GM21723 (cell line): ENCODE measurements at regions not wholly inside any gene's neighbourhood (a gene's known extent, or its start where the extent isn't known, plus 50 kb on each side); places are given as distances from the start of the nearest gene placed in this dataset.
A peak's percentile ranks its signal among the peaks of the same experiment; 100 is the strongest.

Experiments
- ATAC-seq: cut with Tn5 transposase; IDR thresholded peaks from one replicate; pipeline ENCODE4 v1.9.1; 2021; ENCODE audit warnings: mild to moderate bottlenecking, moderate library complexity; ENCODE audit not compliant: unreplicated experiment

DNA sequence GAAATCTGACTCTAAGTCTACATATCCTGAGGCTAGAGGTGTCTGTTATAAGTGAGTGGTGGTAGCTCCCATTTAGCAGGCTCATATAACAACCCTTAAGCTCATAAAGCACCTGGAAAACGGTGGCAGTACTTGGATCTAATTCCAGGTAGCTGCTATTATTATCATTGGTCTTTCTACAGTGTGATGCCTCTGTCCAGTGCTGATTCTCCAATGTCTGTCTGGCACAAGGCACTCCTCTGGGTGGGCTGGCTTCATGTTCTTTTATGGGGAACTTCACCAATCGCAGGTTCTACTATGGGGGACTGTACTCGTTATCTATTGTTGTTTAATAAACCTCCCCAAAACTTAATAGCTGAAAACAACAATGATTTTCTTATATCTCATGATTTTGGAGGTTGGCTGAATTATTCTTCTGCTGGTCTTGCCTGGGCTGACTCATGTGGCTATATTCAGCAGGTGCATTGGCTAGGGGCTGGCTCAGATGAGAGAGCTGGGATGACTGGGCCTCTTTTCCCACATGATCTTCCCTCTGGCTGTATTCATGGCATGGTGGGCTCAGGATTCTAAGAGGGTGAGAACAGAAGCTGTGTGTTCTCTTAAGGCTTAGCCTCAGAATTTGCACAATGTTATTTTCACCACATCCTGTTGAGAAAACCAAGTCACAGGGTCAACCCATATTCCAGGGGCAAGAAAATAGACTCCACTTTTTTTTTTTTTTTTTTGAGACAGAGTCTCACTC lies 93.0 kb upstream of the PCGF5 start:
- ATAC-seq, result no peak

DNA sequence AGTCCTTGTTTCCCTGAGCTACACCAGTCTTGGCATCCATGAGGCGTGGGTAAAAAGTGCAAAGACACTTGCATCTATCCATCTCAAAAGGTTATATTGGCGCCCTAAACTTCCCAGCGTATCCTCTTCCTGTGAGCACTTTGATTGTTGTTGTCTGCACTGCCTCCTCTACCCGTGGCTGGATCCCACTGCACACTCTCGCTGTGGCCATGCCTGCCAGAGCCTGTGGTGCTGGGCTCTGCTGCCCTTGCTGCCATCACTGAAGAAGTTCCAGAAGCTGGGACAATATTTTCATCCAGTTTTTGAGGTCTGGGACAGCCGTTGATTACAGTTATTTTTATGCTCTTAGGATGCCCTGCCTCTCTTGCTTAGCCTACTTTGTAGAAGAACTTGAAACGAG lies 85.3 kb upstream of the PCGF5 start:
- ATAC-seq, result no peak

DNA sequence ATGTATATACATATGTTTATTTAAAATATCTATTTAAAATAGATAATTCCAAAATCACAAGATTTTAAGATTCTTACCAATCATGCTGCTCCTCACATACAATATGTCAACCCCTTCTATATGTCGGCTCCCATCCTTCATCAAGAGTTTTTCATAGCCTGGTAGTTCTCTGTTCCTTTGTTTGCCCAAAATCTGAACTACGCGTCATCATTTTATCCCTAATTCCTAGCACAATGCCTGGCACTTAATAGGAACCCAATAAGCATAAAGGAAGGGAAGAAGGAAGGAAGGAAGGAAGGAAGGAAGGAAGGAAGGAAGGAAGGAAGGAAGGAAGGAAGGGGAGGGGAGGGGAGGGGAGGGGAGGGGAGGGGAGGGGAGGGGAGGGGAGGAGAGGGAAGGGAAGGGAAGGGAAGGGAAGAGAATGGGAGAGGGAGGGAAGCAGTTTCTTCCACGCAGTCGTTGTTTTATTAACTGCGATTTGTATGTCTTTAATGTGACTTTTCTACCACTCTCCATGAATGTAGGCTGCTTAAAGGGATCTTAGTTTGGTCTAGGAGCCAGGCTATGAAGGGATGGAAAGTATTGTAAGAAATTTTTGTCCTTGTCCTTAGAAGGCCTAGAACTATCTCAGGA lies 83.3 kb upstream of the PCGF5 start:
- no peak for ATAC-seq

DNA sequence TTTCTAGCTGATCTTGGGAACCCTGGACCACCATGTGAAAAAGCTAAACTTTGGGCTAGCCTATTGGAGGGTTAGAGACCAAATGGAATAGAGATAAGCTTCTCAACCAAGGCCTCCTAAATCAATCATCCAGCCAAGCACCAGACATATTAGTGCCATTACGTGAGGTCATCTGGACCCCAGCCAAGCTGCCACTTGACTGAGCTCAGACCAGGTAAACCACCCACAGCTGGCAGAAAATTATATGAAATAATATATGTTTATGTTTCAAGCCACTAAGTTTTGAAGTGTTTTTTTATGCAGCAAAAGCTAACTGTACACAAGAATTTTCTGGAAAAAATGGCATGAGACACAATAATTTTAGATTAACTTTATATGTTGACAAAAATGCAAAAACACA lies 82.6 kb upstream of the PCGF5 start:
- ATAC-seq, result no peak

DNA sequence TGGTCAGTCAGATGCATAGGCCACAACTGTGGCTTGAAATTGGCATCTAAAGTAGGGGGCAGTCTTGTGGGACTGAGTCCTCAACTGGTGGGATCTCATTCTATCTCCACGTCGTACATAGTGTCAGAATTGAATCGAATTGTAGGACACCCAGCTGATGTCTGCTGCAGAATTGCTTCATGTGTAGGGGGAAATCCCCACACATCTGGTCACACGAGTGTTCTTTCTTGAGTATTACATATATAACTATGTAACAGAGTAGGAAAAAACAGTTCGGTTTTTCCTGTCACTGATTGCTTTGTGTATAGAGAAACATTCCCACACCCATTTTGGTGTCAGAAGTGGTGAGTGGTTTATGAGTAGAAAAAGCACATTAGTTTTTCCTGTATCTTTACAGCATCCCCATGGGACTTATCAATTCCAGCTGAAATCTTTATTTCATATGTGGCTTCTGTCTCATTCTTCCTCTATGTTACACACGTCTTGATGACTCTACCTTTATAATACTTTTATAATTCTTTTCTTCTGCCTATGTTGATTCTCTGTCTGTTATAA lies 79.4 kb upstream of the PCGF5 start:
- ATAC-seq, result no peak

DNA sequence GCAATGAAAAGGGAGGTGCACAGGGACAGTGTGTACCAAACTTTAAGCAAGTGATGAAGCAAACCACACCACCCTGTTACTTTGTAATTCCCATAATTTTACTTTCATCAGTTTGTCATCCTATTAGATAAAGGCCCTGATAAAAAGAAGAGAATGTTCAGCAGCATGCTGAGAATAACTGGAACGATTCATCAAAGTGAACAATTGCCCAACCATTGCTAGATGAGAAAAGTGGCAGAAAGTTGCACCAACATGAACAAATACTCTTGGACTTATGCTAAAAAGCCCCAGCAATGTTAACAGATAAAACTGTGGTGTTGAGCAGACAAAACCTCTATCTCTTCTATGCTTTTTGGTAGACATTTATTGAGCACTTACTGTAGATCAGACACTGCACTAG lies 75.5 kb upstream of the PCGF5 start:
- ATAC-seq, result no peak

DNA sequence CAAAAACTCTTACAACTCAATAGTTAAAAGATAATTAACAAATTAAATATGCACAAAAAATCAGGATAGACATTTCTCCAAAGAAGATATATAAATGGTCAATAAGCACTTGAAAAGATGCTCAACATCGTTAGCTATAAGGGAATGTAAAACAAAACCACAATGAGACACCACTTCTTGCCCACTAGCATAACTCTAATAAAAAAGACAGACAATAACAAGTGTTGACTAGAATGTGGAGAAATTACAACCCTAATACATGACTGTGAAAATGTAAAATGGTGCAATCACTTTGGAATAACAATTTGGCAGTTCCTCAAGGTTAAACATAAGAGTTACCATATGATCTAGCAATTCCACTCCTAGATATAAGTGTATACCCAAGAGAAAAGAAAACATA lies 74.3 kb upstream of the PCGF5 start:
- no peak for ATAC-seq

DNA sequence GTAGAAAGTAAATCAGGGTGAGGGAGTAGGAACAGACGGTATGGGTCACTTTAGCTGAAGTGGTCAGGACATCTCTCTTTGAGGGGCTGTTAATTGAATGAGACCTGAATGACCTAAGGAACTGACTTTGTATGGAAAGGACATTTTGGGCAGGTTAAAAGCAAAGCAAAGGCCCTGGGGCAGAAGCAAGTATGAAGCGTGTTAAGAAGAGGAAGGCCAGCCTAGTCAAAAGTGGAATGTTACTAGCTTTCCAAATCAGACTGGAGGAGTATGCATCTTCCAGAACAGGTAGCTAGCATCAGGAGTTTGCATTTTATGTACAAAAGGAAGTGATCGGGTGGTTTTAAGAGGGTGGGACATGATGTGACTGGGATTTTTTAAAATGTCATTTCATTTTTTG lies 70.9 kb upstream of the PCGF5 start:
- ATAC-seq, result no peak

DNA sequence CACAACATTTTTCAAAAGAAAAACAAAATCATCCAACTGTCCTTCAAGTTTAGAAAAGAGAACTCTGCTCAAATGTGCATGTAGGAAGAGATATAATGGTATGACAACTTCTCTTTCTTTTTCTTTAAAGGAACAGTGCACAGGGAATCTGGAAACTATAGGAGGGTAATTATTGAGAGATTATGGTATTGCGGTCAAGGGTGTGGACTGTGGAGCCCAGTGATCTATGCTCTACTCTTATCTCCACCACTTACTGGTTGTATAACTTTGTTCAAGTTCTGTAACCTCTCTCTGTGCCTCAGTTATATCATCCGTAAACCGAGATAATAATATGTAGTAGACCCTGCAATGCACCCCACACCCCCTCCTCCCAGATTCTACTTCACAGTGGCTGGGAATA lies 69.8 kb upstream of the PCGF5 start:
- no peak for ATAC-seq

DNA sequence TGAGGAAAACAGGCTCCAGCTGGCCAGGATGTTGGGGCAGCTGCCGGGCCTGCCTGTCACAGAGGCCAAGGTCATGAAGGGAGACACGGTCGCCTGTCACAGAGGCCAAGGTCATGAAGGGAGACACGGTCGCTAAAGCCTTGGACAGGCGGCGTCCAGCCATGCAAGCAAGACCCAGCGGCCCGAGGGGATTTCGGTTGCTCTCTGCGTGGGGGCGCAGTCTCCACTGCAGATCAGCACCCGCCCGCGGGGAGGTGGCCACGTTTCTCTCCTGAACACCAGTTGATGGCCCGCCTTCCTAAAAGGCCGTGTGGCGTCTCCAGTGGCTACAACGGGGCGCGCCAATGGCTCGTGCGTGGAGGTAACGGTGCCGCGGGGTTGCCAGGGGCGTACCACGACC lies 67.0 kb upstream of the PCGF5 start:
- ATAC-seq, result no peak

DNA sequence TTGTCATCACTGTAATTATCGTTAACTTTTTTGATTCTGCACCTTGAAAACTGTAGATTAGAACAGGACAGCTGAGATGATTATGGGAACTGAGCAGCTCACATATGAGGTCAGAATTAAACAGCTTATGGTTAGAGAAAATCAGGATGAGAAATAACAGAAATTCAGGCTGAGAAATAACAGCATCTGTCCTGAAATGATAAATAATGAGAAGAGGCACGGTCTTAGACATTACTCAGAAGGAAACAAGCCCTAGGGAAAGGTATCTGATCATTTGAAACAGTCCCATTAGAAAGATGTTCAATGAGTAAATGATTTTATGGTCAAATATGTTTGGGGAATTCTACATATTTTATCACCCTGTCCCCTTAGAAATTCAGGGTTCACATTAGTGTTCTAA lies 65.6 kb upstream of the PCGF5 start:
- no peak for ATAC-seq

DNA sequence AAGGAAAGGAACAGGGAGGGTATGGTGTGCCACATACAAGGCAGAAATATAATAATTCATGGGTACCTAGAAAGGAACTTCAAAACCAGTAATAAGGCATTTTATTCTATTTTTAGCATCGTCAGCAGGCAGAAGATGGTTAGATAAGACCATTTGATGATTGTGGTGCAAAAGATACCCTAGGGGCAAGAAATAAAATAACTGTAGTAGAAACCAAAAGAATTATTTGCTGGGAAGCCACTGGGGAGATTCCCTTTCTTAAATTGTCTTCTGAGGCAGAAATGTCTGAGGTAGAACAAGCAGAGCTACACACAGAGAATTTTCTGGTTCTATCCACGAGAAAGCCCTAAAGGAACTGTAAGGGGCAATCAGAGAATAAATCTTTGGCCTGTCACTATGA lies 64.3 kb upstream of the PCGF5 start:
- no peak for ATAC-seq

DNA sequence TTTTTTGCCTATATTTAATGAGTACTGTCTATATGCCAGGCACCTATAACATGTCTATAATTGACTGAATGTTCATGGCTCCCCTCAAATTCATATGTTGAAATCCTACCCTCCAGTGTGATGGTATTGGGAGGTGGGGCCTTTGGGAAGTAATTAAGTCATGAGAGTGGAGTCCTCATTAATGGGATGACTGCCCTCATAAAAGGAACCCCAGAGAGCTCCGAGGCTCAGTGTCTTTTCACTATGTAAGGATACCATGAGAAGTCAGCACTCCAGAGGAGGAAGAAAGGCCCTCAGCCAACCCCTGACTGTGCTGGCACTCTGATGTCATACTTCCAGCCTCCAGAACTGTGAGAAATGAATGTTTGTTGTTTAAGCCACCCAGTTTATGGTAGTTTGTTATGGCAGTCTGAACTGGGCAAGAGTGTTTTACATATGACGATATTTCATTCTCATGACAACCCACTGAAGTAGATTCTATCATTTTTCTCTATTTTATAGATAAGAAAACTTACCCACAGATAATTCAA lies 61.1 kb upstream of the PCGF5 start:
- no peak for ATAC-seq

DNA sequence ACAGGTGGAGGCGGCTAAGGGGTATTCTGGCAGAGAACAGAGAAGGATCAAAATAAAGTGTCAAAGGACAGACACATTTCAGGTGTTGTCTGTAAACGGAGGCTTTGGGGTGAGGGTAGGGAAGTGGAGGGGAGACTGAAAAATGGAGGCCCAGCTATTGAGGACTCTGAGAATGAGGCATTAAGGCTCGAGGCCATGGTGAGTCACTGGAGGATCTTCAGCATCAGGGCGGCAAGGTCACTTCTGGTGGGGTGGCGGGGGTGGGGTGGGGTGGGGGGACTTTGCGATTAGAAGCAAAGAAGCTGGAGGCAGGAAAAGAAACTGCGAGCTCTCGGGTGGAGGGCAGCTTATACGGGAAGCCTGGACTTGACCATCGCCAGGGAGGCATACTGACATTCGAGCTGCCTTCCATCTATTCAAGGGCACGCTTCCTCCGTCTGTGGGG lies 58.4 kb upstream of the PCGF5 start:
- ATAC-seq, result no peak

DNA sequence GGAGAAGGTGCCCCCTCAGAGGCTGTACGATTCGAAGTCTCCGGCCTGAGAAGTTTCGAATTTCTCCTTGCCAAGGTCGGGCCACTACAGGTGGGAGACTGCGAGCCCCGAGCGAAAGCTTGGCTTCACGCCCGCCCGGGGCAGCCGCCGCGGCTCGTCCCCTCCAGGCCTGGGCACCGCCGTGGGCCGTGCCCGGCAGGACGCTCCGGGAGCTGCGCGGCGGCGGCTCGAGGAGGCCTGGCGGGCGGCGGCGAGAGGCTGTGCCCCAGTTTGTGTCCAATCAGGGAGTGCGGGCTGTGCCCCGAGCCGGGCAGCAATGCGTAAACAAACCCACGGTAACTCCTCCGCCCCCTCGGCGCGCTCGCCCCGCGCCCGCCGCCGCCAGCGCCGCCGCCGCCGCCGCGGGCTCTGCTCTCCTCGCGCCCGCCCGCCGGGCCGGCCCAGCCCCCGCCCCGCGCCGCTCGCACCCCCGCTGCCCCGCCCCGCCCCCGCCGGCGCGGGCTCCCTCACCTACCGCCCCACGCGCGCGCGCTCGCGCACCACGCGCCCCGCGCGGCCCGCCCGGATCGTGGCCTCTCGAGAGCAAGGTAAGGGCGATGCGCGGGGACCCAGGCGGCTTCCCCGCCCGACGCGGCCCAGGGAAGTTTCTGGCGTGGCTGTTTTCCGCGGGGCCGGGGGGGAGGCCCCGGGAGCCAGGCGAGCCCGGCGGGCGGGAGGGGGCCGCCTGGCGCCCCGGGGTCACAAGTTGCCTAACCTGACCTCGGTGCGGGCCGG lies 57.8 kb upstream of the PCGF5 start:
- peak; percentile 61 for ATAC-seq

DNA sequence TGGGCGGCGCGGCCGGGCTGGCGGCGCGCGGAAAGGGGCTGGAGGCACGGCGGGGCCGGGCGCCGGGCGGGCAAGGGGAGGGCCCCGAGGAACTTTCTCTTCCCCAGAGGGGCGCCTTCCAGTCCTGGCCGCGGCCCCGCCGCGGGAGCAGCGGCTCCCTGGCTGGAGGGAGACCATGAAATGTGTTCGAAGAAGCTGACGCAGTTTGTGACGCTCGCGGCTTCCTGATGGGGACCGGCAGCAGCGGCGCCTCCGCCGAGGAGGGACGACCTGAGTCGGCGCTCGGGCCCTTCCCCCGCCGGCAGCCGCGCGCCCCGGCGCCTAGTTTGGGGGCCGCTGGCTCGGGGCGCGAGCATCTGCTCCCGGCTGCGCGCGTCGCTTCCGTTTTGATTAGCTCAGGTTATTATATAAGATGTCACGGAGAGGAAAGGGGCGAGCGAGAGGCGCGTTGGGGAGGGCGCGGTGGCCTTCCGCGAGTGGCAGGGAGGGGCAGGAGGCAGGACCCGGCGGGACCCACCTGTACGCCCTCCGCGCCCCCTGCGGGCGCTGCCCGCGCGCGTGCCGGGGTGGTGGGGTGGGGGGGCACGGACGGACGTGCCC lies 57.1 kb upstream of the PCGF5 start:
- peak; percentile 54 for ATAC-seq

DNA sequence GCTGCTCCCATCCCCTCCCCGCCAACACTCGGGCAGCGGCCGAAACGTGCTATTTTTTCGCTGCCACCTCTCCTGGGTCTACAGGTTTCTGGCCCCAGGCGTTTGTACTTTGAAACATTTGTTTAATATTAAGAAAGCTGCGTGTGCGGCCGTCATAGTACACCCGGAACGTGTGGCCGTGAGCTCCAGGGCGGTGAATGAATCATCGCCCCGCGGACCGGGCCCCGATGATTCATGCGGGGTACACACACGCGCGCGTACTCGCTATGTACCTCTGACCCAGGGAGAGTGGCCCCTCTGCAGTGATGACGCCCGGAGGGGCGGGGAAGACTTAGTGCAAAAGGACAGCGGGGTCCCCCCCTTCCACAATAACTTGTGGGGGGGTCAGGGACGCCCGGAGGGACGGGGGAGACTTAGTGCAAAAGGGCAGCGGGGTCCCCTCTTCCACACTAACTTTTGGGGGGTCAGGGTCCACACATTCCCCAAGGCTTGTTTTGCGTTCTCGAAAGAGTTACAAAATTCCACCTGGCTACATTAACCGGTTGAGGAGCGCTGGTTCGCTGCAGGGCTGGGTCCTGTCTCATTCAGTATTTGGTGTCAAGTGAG lies 56.5 kb upstream of the PCGF5 start:
- ATAC-seq, result peak; percentile 22

DNA sequence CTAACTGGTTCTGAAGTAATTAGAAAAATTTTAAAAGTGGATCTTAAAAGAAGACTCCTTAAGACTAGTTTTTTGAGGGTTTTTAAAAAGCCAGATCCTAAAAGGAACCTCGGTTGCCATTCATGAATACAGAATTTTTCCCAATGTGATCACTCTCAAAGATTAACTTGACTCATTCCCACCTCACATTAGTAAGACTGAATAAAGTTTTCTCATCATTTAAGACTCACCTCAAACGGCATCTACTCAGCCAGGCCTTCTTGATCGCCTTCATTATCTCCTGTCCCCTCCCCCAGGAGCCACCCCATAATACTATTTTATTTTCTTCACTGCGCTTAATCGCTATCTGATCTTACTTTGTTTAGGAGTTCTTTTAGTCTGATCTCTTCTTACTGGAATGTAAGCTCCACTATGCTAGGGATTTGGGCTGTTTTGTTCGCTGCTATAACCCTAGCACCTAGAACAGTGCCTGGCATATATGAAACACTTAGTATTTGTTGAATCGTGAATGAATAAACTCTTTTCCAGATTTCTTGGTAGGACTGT lies 55.9 kb upstream of the PCGF5 start:
- ATAC-seq, result no peak

DNA sequence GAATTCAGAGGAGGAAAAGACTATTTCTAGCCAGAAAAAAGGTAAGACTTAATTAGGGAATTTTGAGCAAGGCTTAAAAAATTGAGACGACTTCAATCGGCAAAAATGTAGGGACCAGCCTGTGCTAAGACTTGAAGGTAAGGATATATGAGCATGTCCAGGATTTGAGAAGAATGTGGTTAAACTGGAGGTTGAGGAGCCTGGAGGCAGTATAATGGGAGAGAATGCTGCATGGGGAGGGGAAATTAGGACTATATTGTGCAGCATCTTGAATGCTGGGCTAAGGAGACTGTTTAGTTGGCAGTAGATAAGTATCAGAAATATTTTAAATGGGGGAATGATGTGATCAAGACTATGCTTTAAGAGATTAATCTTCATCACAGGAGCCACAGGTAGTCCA lies 53.1 kb upstream of the PCGF5 start:
- no peak for ATAC-seq

DNA sequence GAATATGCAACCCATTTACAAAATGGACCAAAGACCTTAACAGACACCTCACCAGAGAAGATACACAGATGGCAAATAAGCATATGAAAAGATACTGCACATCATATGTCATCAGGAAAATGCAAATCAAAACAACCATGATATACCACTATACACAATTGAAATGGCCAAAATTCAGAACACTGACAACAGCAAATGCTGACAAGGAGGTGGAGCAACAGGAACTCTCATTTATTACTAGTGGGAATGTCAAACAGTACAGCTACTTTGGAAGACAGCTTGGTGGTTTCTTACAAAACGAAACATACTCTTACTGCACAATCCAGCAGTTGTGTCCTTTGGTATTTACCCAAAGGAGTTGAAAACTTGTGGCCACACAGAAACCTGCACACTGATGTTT lies 50.0 kb upstream of the PCGF5 start:
- ATAC-seq, result no peak
